ENCODE measurements at regions not wholly inside any gene's neighbourhood (a gene's known extent, or its start where the extent isn't known, plus 50 kb on each side); places are given as distances from the start of the nearest gene placed in this dataset.

- H2BK12ac ChIP-seq (ENCODE audit: insufficient read length, low read depth, low read length), result no peak overlapping the region
- H3K9ac ChIP-seq (ENCODE audit: extremely low read depth, insufficient read length, low read length), result no peak overlapping the region
- no peaks in the 10 kb centered on the region for H3K9me3 ChIP-seq (ENCODE audit: control insufficient read depth, low read depth, low read length)
- H3K4me1 ChIP-seq (ENCODE audit: insufficient read depth, low read length), result no peaks in the 10 kb centered on the region
- no peak overlapping the region for H2AFZ ChIP-seq (ENCODE audit: low read length)
- no peak overlapping the region for H4K5ac ChIP-seq (ENCODE audit: insufficient read length, low read depth, low read length)
- no peak overlapping the region for H3K14ac ChIP-seq (ENCODE audit: insufficient read depth, low read length)
- H3K79me1 ChIP-seq (ENCODE audit: insufficient read depth, low read depth, low read length, poor library complexity, severe bottlenecking), result no peaks in the 10 kb centered on the region
- H3K4ac ChIP-seq (ENCODE audit: low read depth, low read length), result no peak overlapping the region
- WGBS (ENCODE audit: extremely low coverage, insufficient read length, low lambda C conversion rate), result no CpG with 5 or more reads among the region's 7 CpGs
- no peaks in the 10 kb centered on the region for H3K23me2 ChIP-seq (ENCODE audit: insufficient read length, low read depth, low read length, poor library complexity, severe bottlenecking)
- peaks cover 7% of the 10 kb centered on the region for H3K27me3 Mint-ChIP-seq (ENCODE audit: low read depth)
- H2AK5ac ChIP-seq (ENCODE audit: insufficient read length, low read length), result no peak overlapping the region
- H2BK20ac ChIP-seq (ENCODE audit: low read depth, low read length, poor library complexity, severe bottlenecking), result no peak overlapping the region
- no peaks in the 10 kb centered on the region for H3K9me3 Mint-ChIP-seq
- no peaks in the 10 kb centered on the region for H3K27me3 ChIP-seq (ENCODE audit: insufficient read depth, low read length)
- no peak overlapping the region for H3K4me2 ChIP-seq (ENCODE audit: insufficient read depth, insufficient read length, low read length)
- no peak overlapping the region for H3K27ac ChIP-seq (ENCODE audit: insufficient read length, low read depth, low read length)
- H4K20me1 ChIP-seq (ENCODE audit: control insufficient read depth, insufficient read depth, insufficient read length), result no peaks in the 10 kb centered on the region
- no peak overlapping the region for H3K56ac ChIP-seq (ENCODE audit: insufficient read length, low read depth, low read length)
- no peak overlapping the region for H3K23ac ChIP-seq (ENCODE audit: insufficient read length, low read depth, low read length)
- peaks cover 14 to 16% of the 10 kb centered on the region in 2 experiments for H3K4me1 Mint-ChIP-seq
- no peak overlapping the region for H3T11ph ChIP-seq (ENCODE audit: low read length)
- H3K27ac Mint-ChIP-seq, result no peak overlapping the region
- DNase-seq, result no peak
- H2BK120ac ChIP-seq (ENCODE audit: low read depth, low read length, poor library complexity, severe bottlenecking), result no peak overlapping the region
- H3K79me2 ChIP-seq (ENCODE audit: insufficient read depth, low read length), result no peaks in the 10 kb centered on the region
- H4K8ac ChIP-seq (replicated peaks; ENCODE audit: insufficient read length, low read depth, low read length), result no peak overlapping the region
- TF ChIP-seq CTCF (conservative IDR thresholded peaks at IDR 0.05), result no peak
- H3K18ac ChIP-seq (ENCODE audit: insufficient read length, low read depth, low read length), result no peak overlapping the region
- H3K4me3 Mint-ChIP-seq, result no peak overlapping the region
- H2BK5ac ChIP-seq (ENCODE audit: insufficient read length, low read length), result no peak overlapping the region
- no peak overlapping the region for H4K91ac ChIP-seq (ENCODE audit: insufficient read length, low read depth, low read length)
- H2BK15ac ChIP-seq (ENCODE audit: low read depth, low read length), result no peak overlapping the region
- no peaks in the 10 kb centered on the region for H3K36me3 Mint-ChIP-seq (ENCODE audit: insufficient read depth in 1 of 3, low read depth in 3 of 3)
These were observed 75.4 kb upstream of the AKAP12 start for GRCh38 chr6:151164383-151164782.

All from H9 (cell line).